Panc1 (cell line): ENCODE measurements at regions not wholly inside any gene's neighbourhood (a gene's known extent, or its start where the extent isn't known, plus 50 kb on each side); places are given as distances from the start of the nearest gene placed in this dataset.

Experiments used
- ATAC-seq: fragments of 200-7000 bp; cut with Tn5 transposase; 2 replicates; pipeline ENCODE4 v1.9.1; 2020; ENCODE audit warnings: mild to moderate bottlenecking, moderate library complexity
- BruUV-seq: library from RNA; stranded (reverse); fragments of 400-500 nt; replicated peaks from 2 replicates; lab custom pipeline; 2021; lab: Mats Ljungman, UMichigan
- CTCF ChIA-PET: fragments of 300-600 bp; sonication (Branson Sonifier 250); formaldehyde crosslinking; loops from one replicate; lab custom pipeline; 2022; ENCODE audit warnings: antibody characterized with exemption; lab: Charles Lee
- POLR2A ChIA-PET: fragments of 300-600 bp; sonication (Branson Sonifier 250); formaldehyde crosslinking; loops from one replicate; lab custom pipeline; 2022; ENCODE audit warnings: antibody characterized with exemption; lab: Charles Lee
- DNase-seq: peaks from one replicate; pipeline ENCODE4 v3.0.0-alpha.2; 2010; ENCODE audit warnings: low read depth, low spot score
- H3K27ac ChIP-seq: 2 replicates; pipeline ENCODE4 v1.5.1; 2011; ENCODE audit warnings: mild to moderate bottlenecking, low read length, inconsistent platforms
- H3K27me3 ChIP-seq: fragments of 200-500 bp; sonication (Bioruptor generic); 2 replicates; pipeline ENCODE4 v1.6.0; 2014; ENCODE audit warnings: low read length, inconsistent platforms; ENCODE audit not compliant: control insufficient read depth, insufficient read depth
- H3K36me3 ChIP-seq: fragments of 200-500 bp; sonication (Bioruptor generic); 2 replicates; pipeline ENCODE4 v1.5.1; 2014; ENCODE audit warnings: inconsistent platforms, mild to moderate bottlenecking, low read length, moderate library complexity; ENCODE audit not compliant: control insufficient read depth, insufficient read depth
- H3K4me1 ChIP-seq: 2 replicates; pipeline ENCODE4 v1.5.1; 2011; ENCODE audit warnings: inconsistent platforms, mild to moderate bottlenecking, low read length, moderate library complexity; ENCODE audit not compliant: control insufficient read depth, insufficient read depth
- H3K4me3 ChIP-seq, 2 experiments: 2 replicates each; pipeline ENCODE4 v1.5.1; 2011 to 2012; ENCODE audit warnings: low read depth in 2 of 2, low read length in 2 of 2, mild to moderate bottlenecking in 2 of 2, inconsistent platforms in 1 of 2, moderate library complexity in 1 of 2
- H3K9me3 ChIP-seq: fragments of 200-500 bp; sonication (Bioruptor generic); 2 replicates; pipeline ENCODE4 v1.5.1; 2014; ENCODE audit warnings: low read depth, mild to moderate bottlenecking, inconsistent platforms, low read length, moderate library complexity; ENCODE audit not compliant: control insufficient read depth, insufficient read depth
- CTCF ChIP-seq: fragments of 450-650 bp; IDR thresholded peaks from 2 replicates; pipeline ENCODE4 v1.5.1; 2017; ENCODE audit warnings: mild to moderate bottlenecking
- POLR2AphosphoS5 ChIP-seq: IDR thresholded peaks from 2 replicates; pipeline ENCODE4 v1.6.1; 2012; ENCODE audit warnings: mild to moderate bottlenecking, low read depth, low read length, moderate library complexity
- REST ChIP-seq, 2 experiments: IDR thresholded peaks; 2 replicates each; pipeline ENCODE4 v1.6.1; 2011 to 2012; ENCODE audit warnings: low read depth in 2 of 2, control low read depth in 1 of 2, low read length in 1 of 2, mild to moderate bottlenecking in 1 of 2, moderate library complexity in 1 of 2; ENCODE audit not compliant: insufficient read depth in 1 of 2
- SIN3A ChIP-seq: IDR thresholded peaks from 2 replicates; pipeline ENCODE4 v1.6.1; 2012; ENCODE audit warnings: low read depth, mild to moderate bottlenecking, low read length, moderate library complexity, borderline replicate concordance; ENCODE audit not compliant: insufficient read depth
- TCF7L2 ChIP-seq: IDR thresholded peaks from 2 replicates; pipeline ENCODE4 v1.6.1; 2011; ENCODE audit warnings: mild to moderate bottlenecking, low read depth, low read length, inconsistent platforms
- in situ Hi-C: cut with HindIII; loops from 2 replicates; pipeline ENCODE4 v1.10.0; 2016; ENCODE audit warnings: low sequenced_read_pairs, low pct_unique_long_range_greater_than_20kb
- intact Hi-C: fragments of 100-400 bp; cut with micrococcal nuclease; formaldehyde crosslinking; loops from one replicate; pipeline ENCODE4 v1.10.0; 2022; ENCODE audit not compliant: unreplicated experiment

- TF ChIP-seq REST (IDR thresholded peaks at IDR 0.05; ENCODE audit: insufficient read depth in 1 of 2, low read depth in 2 of 2, low read length in 1 of 2): no peak
- TF ChIP-seq POLR2AphosphoS5: no peak
- no peak for TF ChIP-seq CTCF
- TF ChIP-seq SIN3A: no peak
- no peak for TF ChIP-seq TCF7L2
- H3K4me3 ChIP-seq: no peak overlapping the region
- H3K9me3 ChIP-seq: no peaks in the 10 kb centered on the region
- in situ Hi-C loops (no loop called here), intact Hi-C loops (no loop called here)
- BruUV-seq: no TSS peak
- ChIA-PET CTCF (no interaction called here), POLR2A (no interaction called here)
- ATAC-seq (no peak), DNase-seq (no peak)
- H3K36me3 ChIP-seq: no peaks in the 10 kb centered on the region
- H3K27me3 ChIP-seq: no peaks in the 10 kb centered on the region
- H3K27ac ChIP-seq: no peak overlapping the region
- no peaks in the 10 kb centered on the region for H3K4me1 ChIP-seq
Observed at GRCh38 chr20:57892471-57892870, 182.7 kb upstream of the PMEPA1 start.

- in situ Hi-C loops: no loop called here
- Histone ChIP-seq H3K36me3 (no peaks in the 10 kb centered on the region), H3K4me1 (no peaks in the 10 kb centered on the region), H3K27me3 (no peaks in the 10 kb centered on the region), H3K9me3 (no peaks in the 10 kb centered on the region), H3K4me3 (no peak overlapping the region), H3K27ac (no peak overlapping the region)
- ATAC-seq: no peak
- ChIA-PET CTCF (no interaction called here), POLR2A (no interaction called here)
- DNase-seq: no peak
- intact Hi-C loops: no loop called here
- TF ChIP-seq SIN3A (no peak), REST (IDR thresholded peaks at IDR 0.05; ENCODE audit: insufficient read depth in 1 of 2, low read depth in 2 of 2, low read length in 1 of 2) (no peak), TCF7L2 (no peak)
- no TSS peak for BruUV-seq
Observed at GRCh38 chr20:57891014-57891413, 181.2 kb upstream of the PMEPA1 start.
